ENCODE measurements at regions not wholly inside any gene's neighbourhood (a gene's known extent, or its start where the extent isn't known, plus 50 kb on each side); places are given as distances from the start of the nearest gene placed in this dataset.

DNA sequence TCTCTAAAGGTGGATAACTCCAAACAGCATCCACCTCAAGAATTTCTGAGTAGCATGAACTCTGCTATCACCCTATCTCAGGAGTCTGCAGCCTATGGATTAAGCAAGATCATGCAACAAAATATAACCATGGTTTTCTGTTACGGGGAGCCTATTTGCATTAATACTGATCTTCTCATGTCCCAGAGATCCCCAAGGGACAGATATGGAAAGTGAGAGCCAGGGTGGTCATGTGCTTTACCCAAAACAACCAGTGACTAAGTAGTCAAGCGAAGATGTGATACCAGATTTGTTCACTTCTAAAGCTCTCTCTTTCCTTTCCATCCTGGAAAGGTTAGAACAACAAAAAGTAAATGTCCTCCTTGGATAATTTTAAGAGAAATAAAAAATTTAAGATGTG lies 125.1 kb downstream of the PRRX1 start:
- H3K36me3 ChIP-seq: no peaks in the 10 kb centered on the region
- TF ChIP-seq, protein P1, sequence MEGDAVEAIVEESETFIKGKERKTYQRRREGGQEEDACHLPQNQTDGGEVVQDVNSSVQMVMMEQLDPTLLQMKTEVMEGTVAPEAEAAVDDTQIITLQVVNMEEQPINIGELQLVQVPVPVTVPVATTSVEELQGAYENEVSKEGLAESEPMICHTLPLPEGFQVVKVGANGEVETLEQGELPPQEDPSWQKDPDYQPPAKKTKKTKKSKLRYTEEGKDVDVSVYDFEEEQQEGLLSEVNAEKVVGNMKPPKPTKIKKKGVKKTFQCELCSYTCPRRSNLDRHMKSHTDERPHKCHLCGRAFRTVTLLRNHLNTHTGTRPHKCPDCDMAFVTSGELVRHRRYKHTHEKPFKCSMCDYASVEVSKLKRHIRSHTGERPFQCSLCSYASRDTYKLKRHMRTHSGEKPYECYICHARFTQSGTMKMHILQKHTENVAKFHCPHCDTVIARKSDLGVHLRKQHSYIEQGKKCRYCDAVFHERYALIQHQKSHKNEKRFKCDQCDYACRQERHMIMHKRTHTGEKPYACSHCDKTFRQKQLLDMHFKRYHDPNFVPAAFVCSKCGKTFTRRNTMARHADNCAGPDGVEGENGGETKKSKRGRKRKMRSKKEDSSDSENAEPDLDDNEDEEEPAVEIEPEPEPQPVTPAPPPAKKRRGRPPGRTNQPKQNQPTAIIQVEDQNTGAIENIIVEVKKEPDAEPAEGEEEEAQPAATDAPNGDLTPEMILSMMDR (IDR thresholded peaks at IDR 0.05; ENCODE audit: low read depth, low read length): no peak
- no peaks in the 10 kb centered on the region for H3K4me1 ChIP-seq
- DNase-seq: no peak
- H3K9me3 ChIP-seq: no peaks in the 10 kb centered on the region; the same call in 1 of the 2 replicates
- H3K4me3 ChIP-seq (ENCODE audit: low read depth, low read length): no peak overlapping the region
- H3K27me3 ChIP-seq: no peaks in the 10 kb centered on the region

DNA sequence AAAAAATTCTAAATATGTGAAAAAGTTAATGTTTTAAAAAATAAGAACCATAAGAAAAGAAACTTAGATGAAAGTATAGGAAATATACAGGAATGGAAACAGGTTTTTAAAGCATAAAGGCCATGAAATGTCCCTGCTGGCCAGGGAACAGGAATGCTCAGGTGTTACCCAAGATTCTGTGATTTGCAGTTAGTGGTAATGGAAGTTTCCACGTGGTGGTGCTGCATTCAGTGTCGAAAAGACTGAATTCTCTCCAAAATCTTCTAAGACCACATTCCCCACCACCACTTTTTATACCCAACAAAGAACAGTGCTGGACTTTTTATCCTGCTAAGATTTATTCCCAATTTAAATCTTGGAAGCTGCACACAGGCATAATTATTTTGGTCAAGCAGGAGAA lies 126.2 kb downstream of the PRRX1 start:
- no peaks in the 10 kb centered on the region; the same call in 1 of the 2 replicates for H3K9me3 ChIP-seq
- DNase-seq: no peak
- TF ChIP-seq, protein P1 (IDR thresholded peaks at IDR 0.05; ENCODE audit: low read depth, low read length): no peak
- no peaks in the 10 kb centered on the region for H3K36me3 ChIP-seq
- H3K27me3 ChIP-seq: no peaks in the 10 kb centered on the region
- H3K4me1 ChIP-seq: no peaks in the 10 kb centered on the region
- no peak overlapping the region for H3K4me3 ChIP-seq (ENCODE audit: low read depth, low read length)

DNA sequence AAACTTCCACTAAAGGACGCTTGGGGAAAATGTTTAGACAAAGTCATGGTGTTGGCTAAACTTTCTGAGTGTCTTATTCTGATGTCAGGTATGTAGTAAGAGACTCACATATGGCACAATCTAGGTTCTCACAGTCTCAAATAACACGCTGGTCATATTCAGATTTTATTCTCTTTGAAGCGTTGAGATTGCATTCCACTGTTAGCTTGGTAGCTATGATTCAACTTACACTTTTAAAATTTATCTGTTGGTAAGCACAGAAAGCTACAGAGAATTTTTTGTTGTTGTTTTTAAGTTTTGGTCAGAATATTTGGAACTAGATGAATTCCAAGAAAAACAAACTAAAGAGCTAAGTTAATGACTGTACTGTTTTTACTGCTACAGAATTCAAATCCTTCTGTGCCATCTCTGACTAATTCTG lies 126.7 kb downstream of the PRRX1 start:
- TF ChIP-seq, protein P1 (IDR thresholded peaks at IDR 0.05; ENCODE audit: low read depth, low read length): no peak
- no peak for DNase-seq
- Histone ChIP-seq H3K27me3 (no peaks in the 10 kb centered on the region), H3K4me1 (no peaks in the 10 kb centered on the region), H3K9me3 (no peaks in the 10 kb centered on the region; the same call in 1 of the 2 replicates), H3K36me3 (no peaks in the 10 kb centered on the region), H3K4me3 (ENCODE audit: low read depth, low read length) (no peak overlapping the region)

DNA sequence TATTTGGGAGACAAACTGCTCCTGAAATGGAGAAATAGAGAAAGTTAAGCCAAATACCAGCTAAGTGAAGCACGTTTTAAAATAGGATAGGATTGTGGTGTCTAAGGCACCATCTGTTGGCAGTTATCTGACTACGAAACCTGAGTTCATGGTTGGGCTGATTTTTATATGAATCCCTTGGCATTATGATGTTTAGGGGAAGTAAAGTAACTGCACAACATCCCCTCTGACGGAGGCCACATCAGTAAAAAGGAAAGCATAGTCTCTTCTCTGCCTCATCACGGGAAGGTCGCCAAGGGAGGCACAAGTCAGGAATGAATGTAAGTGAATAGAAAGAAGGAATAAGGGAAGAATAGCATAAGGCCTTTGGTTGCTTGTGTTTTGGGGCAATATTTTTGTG lies 128.0 kb downstream of the PRRX1 start:
- Histone ChIP-seq H3K4me1 (no peaks in the 10 kb centered on the region), H3K4me3 (ENCODE audit: low read depth, low read length) (no peak overlapping the region), H3K27me3 (no peaks in the 10 kb centered on the region), H3K9me3 (no peaks in the 10 kb centered on the region), H3K36me3 (no peaks in the 10 kb centered on the region)
- TF ChIP-seq, protein P1 (IDR thresholded peaks at IDR 0.05; ENCODE audit: low read depth, low read length): no peak
- no peak for DNase-seq

DNA sequence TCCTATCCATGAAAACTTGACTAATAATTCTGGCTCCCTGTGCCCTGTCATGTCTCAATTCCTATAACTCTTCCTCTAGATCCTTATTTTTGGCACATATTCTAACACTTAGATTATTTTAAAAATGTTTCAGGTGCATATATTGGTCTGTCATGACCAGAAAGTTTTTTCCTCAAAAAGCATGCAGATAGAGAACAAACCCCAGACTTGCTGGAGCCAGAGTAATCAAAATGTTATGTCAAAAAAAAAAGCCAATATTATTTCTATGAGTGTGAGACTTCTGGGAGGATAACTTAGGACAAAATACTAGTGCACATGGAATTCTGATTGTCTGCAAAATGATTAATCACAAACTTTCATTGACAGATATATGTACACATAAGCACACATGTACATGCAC lies 135.1 kb upstream of the MROH9 start:
- H3K36me3 ChIP-seq: no peaks in the 10 kb centered on the region
- H3K9me3 ChIP-seq: no peaks in the 10 kb centered on the region
- no peak for DNase-seq
- no peaks in the 10 kb centered on the region for H3K4me1 ChIP-seq
- H3K4me3 ChIP-seq (ENCODE audit: low read depth, low read length): no peak overlapping the region
- TF ChIP-seq, protein P1 (IDR thresholded peaks at IDR 0.05; ENCODE audit: low read depth, low read length): no peak
- H3K27me3 ChIP-seq: no peaks in the 10 kb centered on the region

DNA sequence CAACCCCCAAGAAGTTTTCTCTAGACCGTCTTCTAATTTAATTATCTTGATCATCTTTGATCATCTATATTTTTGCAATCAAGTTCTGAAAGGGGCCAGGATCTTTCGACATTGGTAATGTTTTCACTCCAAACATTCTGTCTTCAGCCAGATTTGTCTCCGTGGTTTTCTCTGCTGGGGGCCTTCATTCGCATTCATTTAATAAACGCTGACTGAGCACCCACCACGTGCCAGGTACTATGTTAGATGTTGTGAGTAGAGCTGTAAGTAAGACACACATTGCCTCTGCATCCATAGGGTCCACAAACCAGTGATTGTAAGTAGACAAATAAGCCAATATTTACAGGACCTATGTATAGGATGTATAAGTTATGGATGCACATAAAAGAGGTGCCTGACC lies 134.5 kb upstream of the MROH9 start:
- TF ChIP-seq, protein P1 (IDR thresholded peaks at IDR 0.05; ENCODE audit: low read depth, low read length): no peak
- no peaks in the 10 kb centered on the region for H3K27me3 ChIP-seq

More for the DNA sequence above, 134.5 kb upstream of the MROH9 start:
- no peaks in the 10 kb centered on the region for H3K9me3 ChIP-seq
- no peaks in the 10 kb centered on the region for H3K4me1 ChIP-seq
- H3K36me3 ChIP-seq: no peaks in the 10 kb centered on the region
- H3K4me3 ChIP-seq (ENCODE audit: low read depth, low read length): no peak overlapping the region
- no peak for DNase-seq
